COLO668 (cell line): ENCODE measurements at regions not wholly inside any gene's neighbourhood (a gene's known extent, or its start where the extent isn't known, plus 50 kb on each side); places are given as distances from the start of the nearest gene placed in this dataset.

Source experiments
- DNase-seq: peaks from one replicate; lab custom pipeline; 2025; ENCODE audit not compliant: unreplicated experiment; lab: John Stamatoyannopoulos, UW

DNA sequence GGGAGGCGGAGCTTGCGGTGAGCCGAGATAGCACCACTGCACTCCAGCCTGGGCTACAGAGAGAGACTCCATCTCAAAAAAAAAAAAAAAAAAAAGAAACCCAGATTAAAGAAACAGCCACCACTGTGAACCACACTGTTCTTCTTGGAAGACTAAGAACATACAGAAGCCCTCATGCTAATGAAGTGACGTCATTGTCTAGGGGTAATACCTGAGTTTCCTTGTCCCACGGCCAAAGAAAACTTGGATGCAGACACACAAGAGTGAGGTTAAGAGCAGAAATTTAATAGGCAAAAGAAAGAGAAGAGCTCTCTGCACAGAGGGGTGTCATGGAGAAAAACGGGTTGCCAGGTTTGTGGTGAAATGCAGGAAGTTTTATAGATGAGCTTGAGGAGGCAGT is 691.6 kb downstream of the NLGN4X start:
- no peak for DNase-seq

GRCh38 chrX:5536261-5536660 is 692.4 kb downstream of the NLGN4X start:
- no peak for DNase-seq

DNA sequence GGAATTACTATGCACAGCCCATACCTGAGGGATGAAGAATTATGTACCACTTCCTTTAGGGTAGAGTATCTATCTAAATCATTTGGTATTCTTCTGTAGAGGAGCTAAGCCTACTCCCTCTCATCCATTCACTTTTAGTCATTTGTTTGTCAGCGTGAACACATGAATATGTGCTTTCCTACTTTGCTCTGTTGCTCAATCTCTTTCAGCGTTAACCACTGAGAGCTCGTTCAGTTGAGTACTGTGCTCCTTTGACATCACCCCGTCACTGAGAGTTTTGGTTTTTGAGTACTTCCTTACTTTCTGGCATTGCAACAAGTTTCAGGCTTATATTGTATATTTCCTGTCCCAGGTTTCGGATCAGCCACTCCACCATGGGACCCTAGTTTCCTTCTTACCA is 700.6 kb downstream of the NLGN4X start:
- DNase-seq = no peak

GRCh38 chrX:5526191-5526590 is 702.5 kb downstream of the NLGN4X start:
- no peak for DNase-seq

GRCh38 chrX:5490786-5491563 is 737.7 kb downstream of the NLGN4X start:
- no peak for DNase-seq

- no peak for DNase-seq
Observed at GRCh38 chrX:5474282-5474681, 754.4 kb downstream of the NLGN4X start.

GRCh38 chrX:5458300-5458842 is 770.3 kb downstream of the NLGN4X start:
- no peak for DNase-seq

- DNase-seq = no peak
Observed at GRCh38 chrX:5449323-5449722, 779.3 kb downstream of the NLGN4X start.

DNA sequence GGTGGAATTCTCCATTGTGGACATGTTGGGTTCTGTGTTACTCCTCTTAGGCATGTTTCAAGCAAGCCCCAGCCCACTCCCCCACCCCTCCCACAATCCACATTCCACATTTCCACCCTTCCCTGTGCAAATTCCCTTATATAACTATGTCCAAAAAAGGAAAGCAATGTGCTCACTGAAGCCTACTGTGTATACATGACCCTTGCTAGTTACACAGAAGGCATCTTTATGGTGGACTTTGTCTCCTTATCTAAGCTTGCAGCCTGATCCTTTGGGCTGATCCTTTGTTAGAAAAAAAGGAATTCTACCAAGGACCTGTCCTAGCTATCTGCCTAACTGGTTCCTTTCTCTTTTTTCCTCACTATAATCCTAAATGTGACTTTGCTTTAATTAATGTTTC is 796.8 kb downstream of the NLGN4X start:
- DNase-seq = no peak

DNA sequence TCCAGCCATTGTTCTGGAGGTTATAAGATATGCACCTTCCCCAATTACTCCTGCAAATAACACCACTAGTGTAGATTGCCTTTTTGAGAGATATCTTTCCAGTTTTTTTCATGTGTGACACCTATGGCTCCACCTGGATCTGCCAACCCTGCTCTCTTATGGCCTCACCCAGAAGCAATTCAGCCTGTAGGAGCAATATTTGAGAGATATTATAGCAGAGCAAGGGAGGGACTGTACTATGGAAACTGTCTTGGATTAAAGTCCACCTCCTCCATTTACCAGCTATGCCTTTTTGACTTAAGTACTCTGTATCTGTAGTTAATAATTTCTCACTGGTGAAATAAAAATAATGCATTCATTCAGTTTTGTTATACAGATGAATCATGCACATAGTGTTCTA is 803.5 kb downstream of the NLGN4X start:
- DNase-seq = no peak

DNA sequence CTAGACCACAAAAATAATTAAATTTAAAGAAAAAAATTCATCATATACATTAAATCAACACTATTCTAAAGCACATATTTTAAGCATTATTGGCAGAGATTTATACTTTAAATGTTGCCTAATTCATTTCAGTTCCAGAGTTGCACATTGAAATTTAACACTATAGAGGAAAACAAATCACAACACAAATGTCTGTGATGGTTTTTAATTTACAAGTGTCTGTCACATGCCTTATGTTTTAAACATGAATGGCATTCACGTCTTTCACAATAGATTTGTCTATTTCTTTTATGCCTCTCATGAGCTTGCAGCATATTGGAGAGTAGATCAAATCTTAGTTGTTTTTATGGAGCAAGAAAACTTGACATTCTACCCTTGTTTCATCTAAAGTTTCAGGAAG is 811.3 kb downstream of the NLGN4X start:
- no peak for DNase-seq

GRCh38 chrX:5415738-5416137 is 812.9 kb downstream of the NLGN4X start:
- DNase-seq = no peak

DNA sequence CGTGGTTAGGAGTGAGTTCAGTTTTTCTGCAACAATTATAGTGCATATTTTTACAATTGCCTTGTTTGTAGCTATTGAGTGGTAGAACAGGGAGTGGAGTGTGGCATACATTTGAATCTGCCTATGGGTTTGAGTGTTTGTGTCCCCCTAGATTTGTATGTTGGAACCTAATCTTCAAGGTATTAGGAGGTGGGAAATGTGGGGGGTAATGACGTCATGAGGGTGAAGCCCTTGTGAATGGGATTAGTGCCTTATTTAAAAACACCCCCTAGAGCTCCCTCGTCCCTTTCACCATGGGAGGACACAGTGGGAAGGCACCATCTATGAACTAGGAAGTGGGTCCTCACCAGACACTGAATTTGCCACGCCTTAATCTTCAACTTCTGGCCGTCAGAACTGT is 819.6 kb downstream of the NLGN4X start:
- no peak for DNase-seq

- DNase-seq = no peak
Observed at GRCh38 chrX:5402461-5402860, 826.2 kb downstream of the NLGN4X start.

DNA sequence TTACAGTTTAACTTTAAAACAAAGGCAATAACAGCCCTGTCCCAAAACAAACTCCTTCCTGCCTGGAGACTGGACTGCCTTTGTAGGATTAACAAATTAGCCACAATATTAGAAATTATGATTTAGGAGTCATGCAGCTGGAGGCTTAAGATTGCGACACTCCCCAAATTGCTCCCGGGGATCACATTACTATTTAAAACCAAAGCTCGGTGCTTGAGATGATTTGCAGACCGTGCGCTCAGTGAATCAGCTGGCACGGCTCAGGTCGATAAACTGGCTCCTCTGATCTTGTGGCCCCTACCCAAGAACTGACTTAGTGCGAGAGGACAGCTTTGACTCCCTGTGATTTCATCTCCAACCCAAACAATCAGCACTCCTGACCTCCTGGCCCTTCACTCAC is 829.3 kb downstream of the NLGN4X start:
- DNase-seq = no peak

GRCh38 chrX:5397409-5397808 is 831.3 kb downstream of the NLGN4X start:
- DNase-seq = no peak

- no peak for DNase-seq
Observed at GRCh38 chrX:5390376-5390775, 838.3 kb downstream of the NLGN4X start.

GRCh38 chrX:5388087-5388486 is 840.6 kb downstream of the NLGN4X start:
- DNase-seq = no peak

DNA sequence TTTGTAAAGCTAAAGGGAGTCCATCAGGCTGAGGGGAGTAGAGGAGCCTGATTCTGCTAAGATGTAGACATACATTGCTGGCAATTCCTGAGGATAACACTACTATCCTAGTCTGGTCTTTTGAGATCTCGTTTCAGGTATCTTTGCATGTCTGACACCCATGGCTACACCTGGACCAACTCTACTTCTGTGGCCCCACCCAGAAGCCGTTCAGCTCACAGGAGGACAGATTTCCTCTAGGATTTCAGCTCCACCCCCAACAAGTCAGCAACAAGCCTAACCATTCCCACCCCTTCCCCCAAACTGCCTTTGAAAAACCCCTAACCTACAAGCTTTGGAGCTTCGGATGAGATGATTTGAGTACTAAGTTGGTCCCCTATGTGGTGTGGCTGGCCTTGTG is 848.2 kb downstream of the NLGN4X start:
- no peak for DNase-seq

DNA sequence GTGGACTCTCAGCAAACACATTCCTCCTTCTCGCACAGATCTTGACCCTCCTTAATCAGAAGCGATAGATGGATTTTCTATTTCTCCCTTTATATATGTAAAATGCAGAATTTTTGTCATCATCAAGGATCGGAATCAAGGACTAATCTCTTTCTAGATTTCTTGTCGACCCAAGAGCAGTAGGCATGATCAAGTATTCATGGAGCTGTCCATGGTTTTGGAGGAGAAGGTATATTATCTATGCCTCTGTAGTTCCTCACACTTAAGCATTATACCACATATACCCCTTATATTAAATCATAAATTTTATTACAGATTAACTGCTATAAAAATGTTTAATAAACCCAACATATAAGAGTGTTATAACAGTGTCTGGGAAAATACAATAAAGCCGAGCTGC is 886.8 kb downstream of the NLGN4X start:
- no peak for DNase-seq

DNA sequence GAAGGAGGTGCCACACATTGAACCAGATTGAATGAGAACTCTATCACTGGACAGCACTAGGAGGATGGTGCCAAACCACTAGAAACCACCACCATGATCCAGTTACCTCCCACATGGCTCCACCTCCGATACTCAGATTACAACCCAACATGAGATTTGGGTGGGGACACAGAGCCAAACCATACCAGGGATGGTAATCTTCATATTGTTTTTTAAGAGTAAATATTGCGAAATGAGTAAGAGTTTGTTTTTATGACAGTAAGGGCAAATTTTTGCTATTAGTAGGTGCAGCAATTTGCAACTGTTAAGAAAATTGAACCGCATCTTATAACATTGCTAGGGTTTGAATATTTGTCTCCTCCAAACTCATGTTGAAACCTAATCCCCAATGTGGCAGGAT is 891.5 kb downstream of the NLGN4X start:
- no peak for DNase-seq

DNA sequence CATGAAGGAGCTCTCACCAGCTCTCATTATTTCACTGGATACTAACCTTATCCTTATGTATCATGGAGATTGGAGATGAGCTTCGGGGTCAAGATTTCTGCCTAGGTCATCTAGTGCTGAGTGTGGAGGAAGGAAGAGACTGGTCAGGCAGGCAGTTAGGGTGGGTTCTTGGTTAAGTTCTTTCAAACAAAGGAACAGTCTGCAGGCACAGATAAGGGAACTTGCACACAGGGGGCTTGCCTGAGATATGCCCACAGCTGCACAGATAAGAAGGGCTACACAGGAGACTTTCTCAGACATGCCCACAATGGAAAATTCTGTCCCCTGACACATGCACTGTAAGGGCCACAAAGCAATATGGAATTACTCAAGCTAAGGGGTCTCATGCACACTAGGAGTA is 904.1 kb downstream of the NLGN4X start:
- DNase-seq = no peak

GRCh38 chrX:5314148-5314547 is 914.5 kb downstream of the NLGN4X start:
- no peak for DNase-seq
